Epithelial cell of esophagus (primary cell): ENCODE measurements at regions not wholly inside any gene's neighbourhood (a gene's known extent, or its start where the extent isn't known, plus 50 kb on each side); places are given as distances from the start of the nearest gene placed in this dataset.

Experiments used
- DNase-seq: peaks from one replicate; pipeline ENCODE4 v3.0.0; 2010; ENCODE audit warnings: low read depth
- H3K4me3 ChIP-seq: 2 replicates; pipeline ENCODE4 v1.5.1; 2011; ENCODE audit warnings: mild to moderate bottlenecking, low read length, control low read depth
- TF ChIP-seq, protein P1 (sequence below): IDR thresholded peaks from 2 replicates; pipeline ENCODE4 v1.5.1; 2011; ENCODE audit warnings: low read depth, mild to moderate bottlenecking, low read length, control low read depth, inconsistent platforms; ENCODE audit not compliant: insufficient read depth; ENCODE audit errors: missing control alignments

DNA sequence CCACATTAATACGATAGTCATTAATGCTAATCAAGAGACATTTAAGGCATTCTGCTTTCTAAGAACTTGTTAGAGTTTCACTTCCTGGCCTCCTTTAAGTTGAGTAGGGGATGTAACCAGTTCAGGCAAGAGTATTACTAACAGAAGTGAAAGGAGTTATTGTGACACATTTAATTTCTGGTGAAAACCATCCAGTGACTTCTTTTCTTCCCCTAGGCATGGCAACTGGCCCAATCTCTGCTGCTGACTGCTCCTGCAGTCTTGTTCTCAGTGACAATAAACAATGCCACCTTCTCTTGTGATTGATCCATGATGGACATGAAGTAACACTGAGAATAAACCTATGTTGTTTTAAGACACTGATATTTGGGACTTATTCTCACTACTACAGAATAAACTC lies 130.9 kb upstream of the DEFB112 start:
- TF ChIP-seq, protein P1, sequence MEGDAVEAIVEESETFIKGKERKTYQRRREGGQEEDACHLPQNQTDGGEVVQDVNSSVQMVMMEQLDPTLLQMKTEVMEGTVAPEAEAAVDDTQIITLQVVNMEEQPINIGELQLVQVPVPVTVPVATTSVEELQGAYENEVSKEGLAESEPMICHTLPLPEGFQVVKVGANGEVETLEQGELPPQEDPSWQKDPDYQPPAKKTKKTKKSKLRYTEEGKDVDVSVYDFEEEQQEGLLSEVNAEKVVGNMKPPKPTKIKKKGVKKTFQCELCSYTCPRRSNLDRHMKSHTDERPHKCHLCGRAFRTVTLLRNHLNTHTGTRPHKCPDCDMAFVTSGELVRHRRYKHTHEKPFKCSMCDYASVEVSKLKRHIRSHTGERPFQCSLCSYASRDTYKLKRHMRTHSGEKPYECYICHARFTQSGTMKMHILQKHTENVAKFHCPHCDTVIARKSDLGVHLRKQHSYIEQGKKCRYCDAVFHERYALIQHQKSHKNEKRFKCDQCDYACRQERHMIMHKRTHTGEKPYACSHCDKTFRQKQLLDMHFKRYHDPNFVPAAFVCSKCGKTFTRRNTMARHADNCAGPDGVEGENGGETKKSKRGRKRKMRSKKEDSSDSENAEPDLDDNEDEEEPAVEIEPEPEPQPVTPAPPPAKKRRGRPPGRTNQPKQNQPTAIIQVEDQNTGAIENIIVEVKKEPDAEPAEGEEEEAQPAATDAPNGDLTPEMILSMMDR, result no peak
- no peak overlapping the region for H3K4me3 ChIP-seq
- no peak for DNase-seq

DNA sequence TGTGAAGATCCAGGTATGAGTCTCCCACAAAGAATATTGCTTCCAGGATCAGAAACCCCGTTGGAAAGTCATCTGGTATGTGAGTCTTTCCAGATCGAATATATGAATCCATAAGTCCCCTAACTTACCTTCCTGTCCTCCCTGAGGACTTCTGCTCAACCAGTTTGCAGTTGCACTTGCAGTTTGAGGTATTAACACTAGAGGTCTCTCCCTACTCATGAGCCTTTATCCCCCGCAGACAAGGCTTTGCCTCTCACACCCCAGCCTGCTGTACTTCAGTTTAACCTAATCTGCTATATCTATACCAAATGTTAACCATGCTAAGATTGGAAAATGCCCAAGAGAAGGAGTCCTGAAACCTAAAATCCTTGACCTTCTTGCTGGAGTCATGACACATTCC lies 135.3 kb upstream of the DEFB112 start:
- H3K4me3 ChIP-seq, result no peak overlapping the region
- DNase-seq, result peak; percentile 3
- TF ChIP-seq, protein P1, result peak; percentile 12

DNA sequence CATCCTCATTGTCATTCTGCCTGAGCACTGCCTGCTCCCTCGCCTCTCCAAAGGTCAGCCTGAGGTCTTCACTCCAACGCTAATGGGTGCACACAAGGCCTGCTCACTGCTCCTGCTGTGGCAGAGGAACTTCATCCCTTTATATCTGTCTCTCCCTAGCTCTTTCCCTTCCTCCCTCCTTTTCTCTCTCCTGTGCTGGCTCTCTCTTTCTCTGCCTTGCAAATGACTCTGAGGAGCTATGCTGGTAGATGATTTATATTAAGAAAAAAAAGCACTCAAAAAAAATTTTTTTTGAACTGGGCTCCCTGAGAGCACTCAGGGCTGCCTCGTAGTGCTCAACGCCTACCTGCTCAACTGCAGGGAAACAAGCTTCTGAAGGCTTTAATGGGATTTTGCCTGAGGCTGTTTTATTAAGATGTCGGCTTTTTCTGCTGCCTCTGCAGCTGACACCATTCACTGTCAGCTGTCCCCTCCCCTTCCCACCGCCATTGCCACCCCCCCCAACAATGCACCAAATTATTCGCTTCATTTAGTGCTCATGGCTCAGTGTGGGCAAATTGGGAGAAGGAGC lies 137.7 kb upstream of the DEFB112 start:
- DNase-seq, result no peak
- no peak overlapping the region for H3K4me3 ChIP-seq

DNA sequence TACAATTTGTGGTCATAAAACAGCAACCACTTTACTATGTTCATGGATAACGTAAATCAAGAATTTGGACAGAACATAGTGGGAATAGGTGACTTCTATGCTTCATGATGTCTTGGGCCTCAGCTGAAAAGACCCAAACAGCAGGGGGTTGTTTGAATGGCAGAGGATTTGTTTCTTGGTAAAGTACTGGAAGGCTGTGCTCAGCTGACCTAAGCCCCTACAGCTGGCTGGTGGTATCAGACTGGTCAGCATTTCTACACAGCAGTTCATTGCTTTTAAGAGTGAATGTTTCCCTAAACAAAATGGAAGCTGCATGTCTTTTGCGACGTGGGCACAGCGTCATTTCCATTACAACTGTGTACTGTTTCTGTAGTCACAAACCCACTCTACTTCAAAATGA lies 148.5 kb upstream of the DEFB112 start:
- DNase-seq, result no peak
- H3K4me3 ChIP-seq, result no peak overlapping the region
- TF ChIP-seq, protein P1, result no peak

More for the DNA sequence above, 137.7 kb upstream of the DEFB112 start:
- TF ChIP-seq, protein P1, result no peak

DNA sequence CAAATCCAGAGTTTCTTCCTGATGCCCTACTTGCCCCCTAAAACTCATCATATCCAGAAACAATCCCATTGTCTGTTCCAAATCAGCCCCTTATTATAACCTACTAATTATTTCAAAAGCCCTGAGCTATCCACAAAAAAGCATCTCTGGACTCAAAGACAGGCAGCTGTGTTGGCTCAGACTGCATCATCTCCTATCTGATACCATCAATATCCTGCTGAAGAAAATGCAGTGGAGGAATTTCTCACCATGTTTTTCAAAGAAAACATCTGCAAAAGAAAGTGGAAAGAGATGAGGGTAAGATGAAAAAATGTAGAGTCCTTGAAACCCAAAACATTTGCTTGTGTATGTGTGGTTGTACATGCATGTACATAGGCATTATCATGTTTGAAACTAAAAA lies 153.0 kb upstream of the DEFB112 start:
- TF ChIP-seq, protein P1, result no peak
- H3K4me3 ChIP-seq, result no peak overlapping the region
- DNase-seq, result no peak

DNA sequence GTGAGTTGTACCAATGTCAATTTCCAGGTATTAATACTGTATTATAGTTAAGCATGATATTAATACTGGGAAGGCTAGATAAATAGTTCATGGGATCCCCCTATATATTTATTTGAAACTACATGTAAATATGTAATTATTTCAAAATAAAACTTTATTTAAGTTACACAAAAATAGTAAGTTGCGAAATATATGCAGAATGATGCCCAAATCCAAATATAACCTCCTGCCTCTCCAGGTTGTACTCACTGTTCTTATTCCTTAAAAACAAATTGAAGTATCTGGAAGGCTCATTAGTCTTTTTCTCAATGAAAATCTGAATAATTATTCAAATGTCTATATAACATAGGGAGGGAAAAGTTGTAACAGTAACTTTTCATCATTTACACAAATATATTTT lies 161.9 kb upstream of the DEFB112 start:
- no peak overlapping the region for H3K4me3 ChIP-seq
- no peak for DNase-seq
- TF ChIP-seq, protein P1, result no peak

DNA sequence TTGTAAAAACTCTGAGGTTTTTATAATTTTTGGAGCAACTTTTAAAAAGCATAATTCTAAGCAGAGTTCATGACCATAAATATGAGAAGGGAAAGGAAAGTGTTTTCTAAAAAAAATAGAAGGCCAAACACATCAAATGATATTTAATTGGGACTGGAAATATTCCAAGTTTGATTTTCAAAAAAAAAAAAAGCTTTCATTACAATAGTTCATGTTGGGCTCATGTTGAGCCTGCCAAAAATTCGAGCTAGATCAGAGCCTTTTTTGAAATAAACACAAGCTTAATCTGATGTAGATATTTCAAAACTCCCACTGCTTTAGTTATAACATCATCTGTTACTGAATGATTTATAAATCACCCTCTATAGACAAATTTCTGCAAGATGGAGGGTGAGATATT lies 163.4 kb upstream of the DEFB112 start:
- no peak overlapping the region for H3K4me3 ChIP-seq
- TF ChIP-seq, protein P1, result no peak
- no peak for DNase-seq
